DND-41 (cell line): ENCODE measurements at regions not wholly inside any gene's neighbourhood (a gene's known extent, or its start where the extent isn't known, plus 50 kb on each side); places are given as distances from the start of the nearest gene placed in this dataset.

Experiments
- CTCF ChIP-seq: IDR thresholded peaks from 2 replicates; pipeline ENCODE4 v1.5.1; 2012; ENCODE audit warnings: borderline replicate concordance, low read length, moderate library complexity, mild to moderate bottlenecking; ENCODE audit not compliant: poor library complexity, severe bottlenecking; ENCODE audit errors: extremely low read depth
- EZH2 ChIP-seq: IDR thresholded peaks from 3 replicates; pipeline ENCODE4 v1.6.1; 2012; ENCODE audit warnings: borderline replicate concordance, low read depth, mild to moderate bottlenecking, moderate library complexity, low read length, inconsistent platforms; ENCODE audit not compliant: severe bottlenecking

- TF ChIP-seq CTCF (no peak), EZH2 (no peak)
Measured at GRCh38 chr10:86601956-86602602, 52.3 kb upstream of the OPN4 start.
